Thyroid gland (tissue), 4 donors: ENCODE measurements at regions not wholly inside any gene's neighbourhood (a gene's known extent, or its start where the extent isn't known, plus 50 kb on each side); places are given as distances from the start of the nearest gene placed in this dataset.

Experiments
- CTCF ChIP-seq, 6 experiments: fragments of 200-600 bp in 3 of 6; fragments of 450-650 bp in 3 of 6; sonication (generic) in 3 of 6; IDR thresholded peaks; one replicate each; pipeline ENCODE4 v1.5.1; 2016 to 2019; ENCODE audit warnings: antibody characterized with exemption in 6 of 6, mild to moderate bottlenecking in 2 of 6, inconsistent platforms in 1 of 6, moderate library complexity in 1 of 6
- POLR2A ChIP-seq, 2 donors: fragments of 450-650 bp; IDR thresholded peaks; one replicate each; pipeline ENCODE4 v1.6.1; 2017; ENCODE audit warnings: antibody characterized with exemption in 2 of 2, mild to moderate bottlenecking in 2 of 2, moderate library complexity in 1 of 2

GRCh38 chr4:12022409-12022808 lies 593.7 kb upstream of the HS3ST1 start:
- TF ChIP-seq CTCF (IDR thresholded peaks at IDR 0.05): no peak
- no peak for TF ChIP-seq POLR2A (IDR thresholded peaks at IDR 0.05)
